ENCODE measurements at regions not wholly inside any gene's neighbourhood (a gene's known extent, or its start where the extent isn't known, plus 50 kb on each side); places are given as distances from the start of the nearest gene placed in this dataset.

DNA sequence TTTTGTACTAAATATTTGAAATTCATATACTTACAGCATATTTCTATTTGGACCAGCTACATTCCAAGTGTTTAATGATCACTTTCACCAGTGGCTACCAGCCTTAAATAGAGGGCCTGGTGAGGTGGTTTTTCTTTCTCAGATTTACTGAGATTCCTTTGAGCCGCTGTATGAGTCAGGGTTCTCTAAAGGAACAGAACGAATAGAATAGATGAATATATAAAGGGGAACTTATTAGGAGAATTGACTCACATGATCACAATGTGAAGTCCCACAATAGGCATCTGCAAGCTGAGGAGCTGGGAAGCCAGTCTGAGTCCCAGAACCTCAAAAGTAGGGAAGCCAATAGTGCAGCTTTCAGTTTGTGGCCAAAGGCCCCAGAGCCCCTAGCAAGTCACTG lies 146.2 kb upstream of the TLL1 start:
- TF ChIP-seq TAF1 (IDR thresholded peaks at IDR 0.05; ENCODE audit: borderline replicate concordance, insufficient read depth, low read length), result no peak
- TF ChIP-seq SIN3A (IDR thresholded peaks at IDR 0.05; ENCODE audit: borderline replicate concordance, insufficient read depth, low read length), result no peak
- TF ChIP-seq FOXP2 (optimal IDR thresholded peaks at IDR 0.05; ENCODE audit: borderline replicate concordance, extremely low read depth, extremely low read length, insufficient read depth), result no peak
- TF ChIP-seq, protein P1, sequence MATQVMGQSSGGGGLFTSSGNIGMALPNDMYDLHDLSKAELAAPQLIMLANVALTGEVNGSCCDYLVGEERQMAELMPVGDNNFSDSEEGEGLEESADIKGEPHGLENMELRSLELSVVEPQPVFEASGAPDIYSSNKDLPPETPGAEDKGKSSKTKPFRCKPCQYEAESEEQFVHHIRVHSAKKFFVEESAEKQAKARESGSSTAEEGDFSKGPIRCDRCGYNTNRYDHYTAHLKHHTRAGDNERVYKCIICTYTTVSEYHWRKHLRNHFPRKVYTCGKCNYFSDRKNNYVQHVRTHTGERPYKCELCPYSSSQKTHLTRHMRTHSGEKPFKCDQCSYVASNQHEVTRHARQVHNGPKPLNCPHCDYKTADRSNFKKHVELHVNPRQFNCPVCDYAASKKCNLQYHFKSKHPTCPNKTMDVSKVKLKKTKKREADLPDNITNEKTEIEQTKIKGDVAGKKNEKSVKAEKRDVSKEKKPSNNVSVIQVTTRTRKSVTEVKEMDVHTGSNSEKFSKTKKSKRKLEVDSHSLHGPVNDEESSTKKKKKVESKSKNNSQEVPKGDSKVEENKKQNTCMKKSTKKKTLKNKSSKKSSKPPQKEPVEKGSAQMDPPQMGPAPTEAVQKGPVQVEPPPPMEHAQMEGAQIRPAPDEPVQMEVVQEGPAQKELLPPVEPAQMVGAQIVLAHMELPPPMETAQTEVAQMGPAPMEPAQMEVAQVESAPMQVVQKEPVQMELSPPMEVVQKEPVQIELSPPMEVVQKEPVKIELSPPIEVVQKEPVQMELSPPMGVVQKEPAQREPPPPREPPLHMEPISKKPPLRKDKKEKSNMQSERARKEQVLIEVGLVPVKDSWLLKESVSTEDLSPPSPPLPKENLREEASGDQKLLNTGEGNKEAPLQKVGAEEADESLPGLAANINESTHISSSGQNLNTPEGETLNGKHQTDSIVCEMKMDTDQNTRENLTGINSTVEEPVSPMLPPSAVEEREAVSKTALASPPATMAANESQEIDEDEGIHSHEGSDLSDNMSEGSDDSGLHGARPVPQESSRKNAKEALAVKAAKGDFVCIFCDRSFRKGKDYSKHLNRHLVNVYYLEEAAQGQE (IDR thresholded peaks at IDR 0.05; ENCODE audit: insufficient read depth in 1 of 2, low read depth in 2 of 2, low read length in 2 of 2), result no peak
- TF ChIP-seq POLR2AphosphoS5 (IDR thresholded peaks at IDR 0.05; ENCODE audit: low read depth, low read length), result no peak

- TF ChIP-seq, protein P1 (IDR thresholded peaks at IDR 0.05; ENCODE audit: insufficient read depth in 1 of 2, low read depth in 2 of 2, low read length in 2 of 2), result no peak
- TF ChIP-seq TAF1 (IDR thresholded peaks at IDR 0.05; ENCODE audit: borderline replicate concordance, insufficient read depth, low read length), result no peak
- TF ChIP-seq POLR2AphosphoS5 (IDR thresholded peaks at IDR 0.05; ENCODE audit: low read depth, low read length), result no peak
- TF ChIP-seq SIN3A (IDR thresholded peaks at IDR 0.05; ENCODE audit: borderline replicate concordance, insufficient read depth, low read length), result no peak
- TF ChIP-seq FOXP2 (optimal IDR thresholded peaks at IDR 0.05; ENCODE audit: borderline replicate concordance, extremely low read depth, extremely low read length, insufficient read depth), result no peak
Measured at GRCh38 chr4:165737309-165737972, 135.6 kb upstream of the TLL1 start.

- TF ChIP-seq TAF1 (IDR thresholded peaks at IDR 0.05; ENCODE audit: borderline replicate concordance, insufficient read depth, low read length) (no peak), POLR2AphosphoS5 (IDR thresholded peaks at IDR 0.05; ENCODE audit: low read depth, low read length) (no peak), FOXP2 (optimal IDR thresholded peaks at IDR 0.05; ENCODE audit: borderline replicate concordance, extremely low read depth, extremely low read length, insufficient read depth) (no peak), SIN3A (IDR thresholded peaks at IDR 0.05; ENCODE audit: borderline replicate concordance, insufficient read depth, low read length) (no peak)
- TF ChIP-seq, protein P1 (IDR thresholded peaks at IDR 0.05; ENCODE audit: insufficient read depth in 1 of 2, low read depth in 2 of 2, low read length in 2 of 2), result no peak
Measured at GRCh38 chr4:165738571-165738970, 134.5 kb upstream of the TLL1 start.

DNA sequence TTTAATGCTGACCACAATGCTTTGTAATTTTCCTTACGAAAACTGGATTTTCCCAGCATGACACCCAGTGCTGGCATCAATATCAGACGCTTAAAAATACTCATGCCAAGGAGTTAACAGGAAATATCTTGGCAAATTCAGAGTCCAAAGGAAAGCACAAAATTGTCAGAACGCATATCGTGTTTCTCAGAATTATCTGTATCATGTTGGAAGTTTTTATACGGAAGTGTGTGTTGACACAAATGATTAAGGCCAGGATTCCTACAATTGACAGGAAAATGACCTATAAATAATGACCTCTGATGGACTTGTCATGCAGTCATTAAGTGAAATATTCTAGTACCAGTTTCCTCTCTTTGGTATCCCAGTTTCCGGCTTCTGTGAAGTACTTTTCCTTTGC lies 132.1 kb upstream of the TLL1 start:
- TF ChIP-seq SIN3A (IDR thresholded peaks at IDR 0.05; ENCODE audit: borderline replicate concordance, insufficient read depth, low read length) (no peak), FOXP2 (optimal IDR thresholded peaks at IDR 0.05; ENCODE audit: borderline replicate concordance, extremely low read depth, extremely low read length, insufficient read depth) (no peak), TAF1 (IDR thresholded peaks at IDR 0.05; ENCODE audit: borderline replicate concordance, insufficient read depth, low read length) (no peak), POLR2AphosphoS5 (IDR thresholded peaks at IDR 0.05; ENCODE audit: low read depth, low read length) (no peak)
- TF ChIP-seq, protein P1 (IDR thresholded peaks at IDR 0.05; ENCODE audit: insufficient read depth in 1 of 2, low read depth in 2 of 2, low read length in 2 of 2), result no peak

Measured in PFSK-1 (cell line).